HL-60 (cell line): ENCODE measurements at regions not wholly inside any gene's neighbourhood (a gene's known extent, or its start where the extent isn't known, plus 50 kb on each side); places are given as distances from the start of the nearest gene placed in this dataset.

ENCODE experiments used
- CTCF ChIP-seq: IDR thresholded peaks from one replicate; pipeline ENCODE4 v1.5.1; 2011; ENCODE audit warnings: low read length, control low read depth, inconsistent platforms; ENCODE audit not compliant: insufficient read depth
- GABPA ChIP-seq: IDR thresholded peaks from 2 replicates; pipeline ENCODE4 v1.6.1; 2012; ENCODE audit warnings: low read depth
- POLR2AphosphoS5 ChIP-seq: IDR thresholded peaks from 2 replicates; pipeline ENCODE4 v1.6.1; 2012; ENCODE audit warnings: low read depth
- SPI1 ChIP-seq: IDR thresholded peaks from 2 replicates; pipeline ENCODE4 v1.6.1; 2012; ENCODE audit warnings: low read depth, mild to moderate bottlenecking, borderline replicate concordance

- TF ChIP-seq CTCF (no peak), POLR2AphosphoS5 (no peak), GABPA (no peak), SPI1 (no peak)
Measured at GRCh38 chr4:17077105-17077504, 178.7 kb upstream of the LDB2 start.
